ENCODE measurements at regions not wholly inside any gene's neighbourhood (a gene's known extent, or its start where the extent isn't known, plus 50 kb on each side); places are given as distances from the start of the nearest gene placed in this dataset.

- no peaks in the 10 kb centered on the region for H3K36me3 ChIP-seq (ENCODE audit: insufficient read depth)
- no peaks in the 10 kb centered on the region for H3K79me2 ChIP-seq (ENCODE audit: insufficient read depth, low read depth)
- H2AFZ ChIP-seq (ENCODE audit: low read depth): no peak overlapping the region
- H3K4me1 ChIP-seq (ENCODE audit: low read depth, poor library complexity, severe bottlenecking): no peaks in the 10 kb centered on the region
- H3K9ac ChIP-seq: no peak overlapping the region
- no peak for TF ChIP-seq CTCF (conservative IDR thresholded peaks at IDR 0.05; ENCODE audit: low read depth, low read length)
- H3K27ac ChIP-seq: no peak overlapping the region
- no peak overlapping the region for H3K4me2 ChIP-seq
- H3K27me3 ChIP-seq (ENCODE audit: insufficient read depth, low read depth): no peaks in the 10 kb centered on the region
- H3K4me3 ChIP-seq (IDR thresholded peaks at IDR 0.05; ENCODE audit: insufficient read depth, low read depth, low read length): no peak overlapping the region
- H4K20me1 ChIP-seq (ENCODE audit: insufficient read depth): no peaks in the 10 kb centered on the region
Observed at GRCh38 chr6:68364271-68364805, 270.7 kb upstream of the ADGRB3 start.

GRCh38 chr6:68343901-68344300, 291.2 kb upstream of the ADGRB3 start:
- Histone ChIP-seq H3K4me1 (ENCODE audit: low read depth, poor library complexity, severe bottlenecking) (no peaks in the 10 kb centered on the region), H3K27ac (no peak overlapping the region), H3K27me3 (ENCODE audit: insufficient read depth, low read depth) (no peaks in the 10 kb centered on the region), H3K79me2 (ENCODE audit: insufficient read depth, low read depth) (no peaks in the 10 kb centered on the region), H3K4me3 (IDR thresholded peaks at IDR 0.05; ENCODE audit: insufficient read depth, low read depth, low read length) (no peak overlapping the region), H2AFZ (ENCODE audit: low read depth) (no peak overlapping the region), H3K4me2 (no peak overlapping the region), H3K36me3 (ENCODE audit: insufficient read depth) (no peaks in the 10 kb centered on the region), H3K9ac (no peak overlapping the region), H4K20me1 (ENCODE audit: insufficient read depth) (no peaks in the 10 kb centered on the region)
- TF ChIP-seq CTCF (conservative IDR thresholded peaks at IDR 0.05; ENCODE audit: low read depth, low read length): peak; percentile 43; the same call in 1 of the 2 replicates

GRCh38 chr6:68342286-68342685, 292.8 kb upstream of the ADGRB3 start:
- Histone ChIP-seq H3K4me2 (no peak overlapping the region), H3K27me3 (ENCODE audit: insufficient read depth, low read depth) (no peaks in the 10 kb centered on the region), H4K20me1 (ENCODE audit: insufficient read depth) (no peaks in the 10 kb centered on the region), H3K4me3 (IDR thresholded peaks at IDR 0.05; ENCODE audit: insufficient read depth, low read depth, low read length) (no peak overlapping the region), H3K4me1 (ENCODE audit: low read depth, poor library complexity, severe bottlenecking) (no peaks in the 10 kb centered on the region), H3K27ac (no peak overlapping the region), H3K36me3 (ENCODE audit: insufficient read depth) (no peaks in the 10 kb centered on the region), H3K9ac (no peak overlapping the region), H2AFZ (ENCODE audit: low read depth) (no peak overlapping the region), H3K79me2 (ENCODE audit: insufficient read depth, low read depth) (no peaks in the 10 kb centered on the region)
- TF ChIP-seq CTCF (conservative IDR thresholded peaks at IDR 0.05; ENCODE audit: low read depth, low read length): no peak

GRCh38 chr6:68339488-68340131, 295.5 kb upstream of the ADGRB3 start:
- Histone ChIP-seq H3K4me2 (no peak overlapping the region), H4K20me1 (ENCODE audit: insufficient read depth) (no peaks in the 10 kb centered on the region), H3K27ac (no peak overlapping the region), H3K79me2 (ENCODE audit: insufficient read depth, low read depth) (no peaks in the 10 kb centered on the region), H3K27me3 (ENCODE audit: insufficient read depth, low read depth) (no peaks in the 10 kb centered on the region), H3K4me1 (ENCODE audit: low read depth, poor library complexity, severe bottlenecking) (no peaks in the 10 kb centered on the region), H3K9ac (no peak overlapping the region), H2AFZ (ENCODE audit: low read depth) (no peak overlapping the region), H3K36me3 (ENCODE audit: insufficient read depth) (no peaks in the 10 kb centered on the region), H3K4me3 (IDR thresholded peaks at IDR 0.05; ENCODE audit: insufficient read depth, low read depth, low read length) (no peak overlapping the region)
- no peak for TF ChIP-seq CTCF (conservative IDR thresholded peaks at IDR 0.05; ENCODE audit: low read depth, low read length)
